Activated CD4-positive, alpha-beta T cell treated with anti-CD3 and anti-CD28 coated beads for 1 hour (primary cell): ENCODE measurements at regions not wholly inside any gene's neighbourhood (a gene's known extent, or its start where the extent isn't known, plus 50 kb on each side); places are given as distances from the start of the nearest gene placed in this dataset.
"Not testable (repeated sequence)": the region's sequence is repeated elsewhere in the genome, so short reads cannot be mapped to it uniquely, and the experiment has no call there.

Experiments
- DNase-seq: peaks from one replicate; pipeline ENCODE4 v3.0.0-alpha.2; 2020

GRCh38 chr9:15113288-15113687, 193.7 kb downstream of the TTC39B start:
- DNase-seq = no peak

- DNase-seq = no peak
These were observed 195.9 kb downstream of the TTC39B start for GRCh38 chr9:15111071-15111470.

GRCh38 chr9:15104826-15105420, 194.7 kb upstream of the FREM1 start:
- no peak for DNase-seq

GRCh38 chr9:15103290-15103689, 193.1 kb upstream of the FREM1 start:
- DNase-seq = no peak

- DNase-seq = no peak
These were observed 190.9 kb upstream of the FREM1 start for GRCh38 chr9:15101095-15101494.

GRCh38 chr9:15100571-15100970, 190.3 kb upstream of the FREM1 start:
- DNase-seq = no peak

GRCh38 chr9:15096972-15097371, 186.7 kb upstream of the FREM1 start:
- no peak for DNase-seq

GRCh38 chr9:15086778-15087324, 176.6 kb upstream of the FREM1 start:
- no peak for DNase-seq

- DNase-seq = no peak
These were observed 176.0 kb upstream of the FREM1 start for GRCh38 chr9:15086156-15086763.

GRCh38 chr9:15081021-15081753, 171.0 kb upstream of the FREM1 start:
- DNase-seq = no peak

GRCh38 chr9:15080401-15080800, 170.2 kb upstream of the FREM1 start:
- DNase-seq = no peak

GRCh38 chr9:15079989-15080388, 169.8 kb upstream of the FREM1 start:
- no peak for DNase-seq

- no peak for DNase-seq
These were observed 167.9 kb upstream of the FREM1 start for GRCh38 chr9:15077946-15078729.

- DNase-seq = no peak
These were observed 163.4 kb upstream of the FREM1 start for GRCh38 chr9:15073620-15074019.

GRCh38 chr9:15070716-15071115, 160.5 kb upstream of the FREM1 start:
- DNase-seq = no peak

- DNase-seq = no peak
These were observed 158.9 kb upstream of the FREM1 start for GRCh38 chr9:15069106-15069505.

GRCh38 chr9:15068261-15068660, 158.0 kb upstream of the FREM1 start:
- no peak for DNase-seq

- DNase-seq = no peak
These were observed 148.8 kb upstream of the FREM1 start for GRCh38 chr9:15059003-15059402.

GRCh38 chr9:15058236-15058635, 148.0 kb upstream of the FREM1 start:
- DNase-seq = no peak

GRCh38 chr9:15055284-15055683, 145.1 kb upstream of the FREM1 start:
- DNase-seq = not testable (repeated sequence)

GRCh38 chr9:15048772-15049171, 138.5 kb upstream of the FREM1 start:
- no peak for DNase-seq

- DNase-seq = no peak
These were observed 136.9 kb upstream of the FREM1 start for GRCh38 chr9:15047028-15047551.

GRCh38 chr9:15033316-15033715, 123.1 kb upstream of the FREM1 start:
- DNase-seq = no peak
